ENCODE measurements at regions not wholly inside any gene's neighbourhood (a gene's known extent, or its start where the extent isn't known, plus 50 kb on each side); places are given as distances from the start of the nearest gene placed in this dataset.

- H3K27ac ChIP-seq = no peak overlapping the region
- H3K9me3 ChIP-seq = peaks cover 0 to 22% (median 0%) of the 10 kb centered on the region in 11 donors
- H3K4me1 ChIP-seq = no peaks in the 10 kb centered on the region
- no peak for TF ChIP-seq CTCF (IDR thresholded peaks at IDR 0.05)
- H3K27me3 ChIP-seq = no peaks in the 10 kb centered on the region
- intact Hi-C loops (cut with DNase I) = no loop called here
- DNase-seq = no peak
- 89% methylated on average over 4 of the region's 4 CpGs for WGBS, 2 donors
- no peaks in the 10 kb centered on the region for H3K36me3 ChIP-seq
- no peak overlapping the region for H3K4me3 ChIP-seq
- ATAC-seq = no peak
These were observed 195.1 kb upstream of the EDNRA start for GRCh38 chr4:147285751-147286150.

- Histone ChIP-seq H3K4me3 (no peak overlapping the region), H3K27ac (no peak overlapping the region), H3K9me3 (peaks cover 0 to 11% (median 0%) of the 10 kb centered on the region in 11 donors), H3K27me3 (no peaks in the 10 kb centered on the region), H3K36me3 (no peaks in the 10 kb centered on the region), H3K4me1 (no peaks in the 10 kb centered on the region)
- ATAC-seq = no peak
- intact Hi-C loops (cut with DNase I) = no loop called here
- no peak for DNase-seq
- 82 to 87% methylated on average over 6 of the region's 6 CpGs for WGBS, 2 donors
- no peak for TF ChIP-seq CTCF (IDR thresholded peaks at IDR 0.05)
These were observed 193.9 kb upstream of the EDNRA start for GRCh38 chr4:147286846-147287587.

GRCh38 chr4:147287588-147287890 is 193.4 kb upstream of the EDNRA start:
- H3K27me3 ChIP-seq = no peaks in the 10 kb centered on the region
- H3K27ac ChIP-seq = no peak overlapping the region
- peaks cover 0 to 5% (median 0%) of the 10 kb centered on the region in 11 donors for H3K9me3 ChIP-seq
- 59 to 71% methylated on average over 2 of the region's 2 CpGs for WGBS, 2 donors
- no peaks in the 10 kb centered on the region for H3K4me1 ChIP-seq
- ATAC-seq (no peak), DNase-seq (no peak)
- intact Hi-C loops (cut with DNase I) = no loop called here
- no peak overlapping the region for H3K4me3 ChIP-seq
- H3K36me3 ChIP-seq = no peaks in the 10 kb centered on the region
- no peak for TF ChIP-seq CTCF (IDR thresholded peaks at IDR 0.05)

- DNase-seq (no peak), ATAC-seq (no peak)
- WGBS, 2 donors = 95 to 97% methylated on average over 1 of the region's 1 CpG
- intact Hi-C loops (cut with DNase I) = no loop called here
- Histone ChIP-seq H3K27ac (no peak overlapping the region), H3K4me1 (no peaks in the 10 kb centered on the region), H3K9me3 (no peaks in the 10 kb centered on the region), H3K4me3 (no peak overlapping the region), H3K27me3 (no peaks in the 10 kb centered on the region), H3K36me3 (no peaks in the 10 kb centered on the region)
- TF ChIP-seq CTCF (IDR thresholded peaks at IDR 0.05) = no peak
These were observed 192.4 kb upstream of the EDNRA start for GRCh38 chr4:147288512-147288911.

Data from heart right ventricle (tissue), 16 donors.